ENCODE measurements at regions not wholly inside any gene's neighbourhood (a gene's known extent, or its start where the extent isn't known, plus 50 kb on each side); places are given as distances from the start of the nearest gene placed in this dataset.

- Histone ChIP-seq H3K36me3 (no peaks in the 10 kb centered on the region), H3K27me3 (no peaks in the 10 kb centered on the region), H3K4me1 (no peaks in the 10 kb centered on the region), H3K27ac (no peak overlapping the region), H3K4me3 (no peak overlapping the region), H3K9me3 (no peaks in the 10 kb centered on the region)
- intact Hi-C loops (cut with DNase I; ENCODE audit: low total_unique reads): no loop called here
- no peak for TF ChIP-seq CTCF (IDR thresholded peaks at IDR 0.05)
- no peak for TF ChIP-seq POLR2A (IDR thresholded peaks at IDR 0.05)
- DNase-seq: no peak
Observed at GRCh38 chr12:87152075-87152474, 877.1 kb downstream of the C12orf50 start.

- Histone ChIP-seq H3K4me1 (no peaks in the 10 kb centered on the region), H3K36me3 (no peaks in the 10 kb centered on the region), H3K9me3 (no peaks in the 10 kb centered on the region), H3K27me3 (no peaks in the 10 kb centered on the region), H3K27ac (no peak overlapping the region), H3K4me3 (no peak overlapping the region)
- intact Hi-C loops (cut with DNase I; ENCODE audit: low total_unique reads): no loop called here
- DNase-seq: no peak
- no peak for TF ChIP-seq POLR2A (IDR thresholded peaks at IDR 0.05)
- TF ChIP-seq CTCF (IDR thresholded peaks at IDR 0.05): no peak
Observed at GRCh38 chr12:87150969-87151662, 878.1 kb downstream of the C12orf50 start.

GRCh38 chr12:87142342-87142741 is 886.2 kb upstream of the MGAT4C start:
- Histone ChIP-seq H3K4me1 (no peaks in the 10 kb centered on the region), H3K9me3 (no peaks in the 10 kb centered on the region), H3K27ac (no peak overlapping the region), H3K36me3 (no peaks in the 10 kb centered on the region), H3K27me3 (no peaks in the 10 kb centered on the region), H3K4me3 (no peak overlapping the region)
- no peak for DNase-seq
- no peak for TF ChIP-seq CTCF (IDR thresholded peaks at IDR 0.05)
- no peak for TF ChIP-seq POLR2A (IDR thresholded peaks at IDR 0.05)
- intact Hi-C loops (cut with DNase I; ENCODE audit: low total_unique reads): no loop called here

GRCh38 chr12:87141091-87141490 is 884.9 kb upstream of the MGAT4C start:
- no peak overlapping the region for H3K27ac ChIP-seq
- no peaks in the 10 kb centered on the region for H3K9me3 ChIP-seq
- H3K4me3 ChIP-seq: no peak overlapping the region
- intact Hi-C loops (cut with DNase I; ENCODE audit: low total_unique reads): no loop called here
- TF ChIP-seq POLR2A (IDR thresholded peaks at IDR 0.05) (no peak), CTCF (IDR thresholded peaks at IDR 0.05) (no peak)
- no peaks in the 10 kb centered on the region for H3K4me1 ChIP-seq
- no peak for DNase-seq
- H3K27me3 ChIP-seq: no peaks in the 10 kb centered on the region
- H3K36me3 ChIP-seq: no peaks in the 10 kb centered on the region

GRCh38 chr12:87140262-87140661 is 884.1 kb upstream of the MGAT4C start:
- no peaks in the 10 kb centered on the region for H3K9me3 ChIP-seq
- no peak for TF ChIP-seq CTCF (IDR thresholded peaks at IDR 0.05)
- no peak for TF ChIP-seq POLR2A (IDR thresholded peaks at IDR 0.05)
- no peak overlapping the region for H3K27ac ChIP-seq
- no peaks in the 10 kb centered on the region for H3K36me3 ChIP-seq
- intact Hi-C loops (cut with DNase I; ENCODE audit: low total_unique reads): no loop called here
- DNase-seq: no peak
- H3K4me3 ChIP-seq: no peak overlapping the region
- H3K27me3 ChIP-seq: no peaks in the 10 kb centered on the region
- H3K4me1 ChIP-seq: no peaks in the 10 kb centered on the region
